ENCODE measurements at regions not wholly inside any gene's neighbourhood (a gene's known extent, or its start where the extent isn't known, plus 50 kb on each side); places are given as distances from the start of the nearest gene placed in this dataset.
"Not testable (repeated sequence)": the region's sequence is repeated elsewhere in the genome, so short reads cannot be mapped to it uniquely, and the experiment has no call there.

- not testable (repeated sequence) for DNase-seq
Measured at GRCh38 chr17:15864061-15864460, 80.9 kb upstream of the ADORA2B start.

GRCh38 chr17:15864472-15864871 is 80.5 kb upstream of the ADORA2B start:
- DNase-seq: not testable (repeated sequence)

DNA sequence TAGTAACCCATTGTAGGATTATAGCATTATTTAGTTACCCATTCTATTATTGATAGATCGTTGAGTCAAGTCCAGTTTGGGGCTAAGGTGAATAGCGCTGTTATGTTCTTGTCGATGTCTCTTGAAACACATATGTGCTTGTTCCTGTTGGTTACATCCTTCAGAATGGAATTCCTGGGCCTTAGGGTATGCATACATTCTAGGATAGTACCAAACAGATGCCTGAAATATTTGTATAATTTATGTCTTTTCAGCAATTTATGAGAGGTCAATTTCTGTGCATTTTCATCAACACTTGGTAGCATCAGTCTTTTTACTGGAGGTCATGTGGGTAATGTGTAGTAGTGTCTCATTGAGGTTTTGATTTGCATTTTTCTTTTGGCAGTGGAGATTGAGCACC is 78.9 kb upstream of the ADORA2B start:
- not testable (repeated sequence) for DNase-seq

DNA sequence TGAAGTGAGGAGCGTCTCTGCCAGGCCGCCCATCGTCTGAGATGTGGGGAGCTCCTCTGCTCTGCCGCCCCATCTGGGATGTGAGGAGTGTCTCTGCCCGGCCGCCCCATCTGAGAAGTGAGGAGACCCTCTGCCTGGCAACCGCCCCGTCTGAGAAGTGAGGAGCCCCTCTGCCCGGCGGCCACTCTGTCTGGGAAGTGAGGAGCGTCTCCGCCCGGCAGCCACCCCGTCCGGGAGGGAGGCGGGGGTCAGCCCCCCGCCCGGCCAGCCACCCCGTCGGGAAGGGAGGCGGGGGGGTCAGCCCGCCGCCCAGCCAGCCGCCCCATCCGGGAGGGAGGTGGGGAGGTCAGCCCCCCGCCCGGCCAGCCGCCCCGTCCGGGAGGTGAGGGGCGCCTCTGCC is 77.6 kb upstream of the ADORA2B start:
- DNase-seq: not testable (repeated sequence)

GRCh38 chr17:15869868-15870267 is 75.1 kb upstream of the ADORA2B start:
- DNase-seq: not testable (repeated sequence)

DNA sequence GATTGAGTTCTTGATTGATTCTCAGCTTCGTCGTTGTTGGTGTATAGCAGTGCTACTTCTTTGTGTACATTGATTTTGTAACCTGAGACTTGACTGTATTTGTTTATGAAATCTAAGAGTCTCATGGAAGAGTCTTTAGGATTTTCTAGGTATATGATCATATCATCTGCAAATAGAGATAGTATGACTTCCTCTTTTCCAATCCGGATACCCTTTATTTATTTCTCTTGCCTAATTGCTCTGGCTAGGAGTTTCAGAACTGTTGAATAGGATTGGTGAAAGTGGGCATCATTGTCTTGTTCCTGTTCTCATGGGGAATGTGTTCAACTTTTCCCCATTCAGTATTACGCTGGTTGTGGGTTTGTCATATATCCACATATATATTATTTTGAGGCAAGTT is 72.3 kb upstream of the ADORA2B start:
- not testable (repeated sequence) for DNase-seq

DNA sequence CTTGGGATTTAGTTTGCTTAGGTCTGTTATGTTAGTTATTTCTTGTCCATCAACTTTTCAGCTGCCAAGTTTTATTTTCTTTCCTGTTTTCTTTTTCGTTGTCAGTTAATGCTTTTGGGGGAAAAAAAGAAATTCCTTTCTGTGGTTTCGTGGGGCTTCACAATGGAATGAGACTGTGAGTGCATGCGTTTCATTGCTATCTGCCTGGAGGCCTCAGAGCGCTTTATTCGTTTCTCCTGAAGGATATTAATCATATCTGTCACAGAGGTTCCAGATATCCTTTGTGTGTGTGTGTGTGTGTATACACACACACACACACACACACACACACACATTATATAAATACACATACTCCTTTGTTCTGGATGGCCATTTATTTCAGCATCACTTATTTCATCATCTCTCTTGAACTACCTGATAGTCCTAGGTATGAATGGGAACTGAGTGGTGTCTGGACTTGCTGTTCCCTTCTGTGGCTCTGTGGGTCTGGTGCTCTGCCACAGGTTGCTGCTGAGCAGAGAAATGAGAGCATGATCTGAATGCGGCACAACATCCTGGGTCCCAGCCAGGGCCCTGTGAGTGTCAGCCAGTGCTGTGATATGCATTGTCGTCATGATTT is 66.9 kb upstream of the ADORA2B start:
- not testable (repeated sequence) for DNase-seq

GRCh38 chr17:15882058-15882720 is 62.7 kb upstream of the ADORA2B start:
- DNase-seq: no peak

DNA sequence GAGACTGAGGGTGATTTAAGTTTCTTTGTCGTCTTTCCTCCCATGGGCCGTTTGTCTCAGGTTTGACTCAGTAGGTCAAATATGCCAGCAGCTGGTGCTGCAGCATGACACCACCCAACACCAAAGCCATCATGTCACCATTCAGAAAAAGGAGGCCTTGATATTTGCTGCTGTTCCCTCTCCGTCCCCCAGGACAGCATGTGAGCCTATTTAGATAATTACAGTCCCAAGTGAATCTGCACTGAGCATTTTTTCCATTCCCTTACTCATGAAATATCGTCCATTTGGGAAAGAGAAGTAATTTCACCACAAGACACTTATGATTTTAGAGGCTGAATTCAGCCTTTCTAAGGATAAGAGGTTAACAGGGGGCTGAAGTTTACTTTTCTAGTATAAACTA is 62.2 kb upstream of the ADORA2B start:
- no peak for DNase-seq

DNA sequence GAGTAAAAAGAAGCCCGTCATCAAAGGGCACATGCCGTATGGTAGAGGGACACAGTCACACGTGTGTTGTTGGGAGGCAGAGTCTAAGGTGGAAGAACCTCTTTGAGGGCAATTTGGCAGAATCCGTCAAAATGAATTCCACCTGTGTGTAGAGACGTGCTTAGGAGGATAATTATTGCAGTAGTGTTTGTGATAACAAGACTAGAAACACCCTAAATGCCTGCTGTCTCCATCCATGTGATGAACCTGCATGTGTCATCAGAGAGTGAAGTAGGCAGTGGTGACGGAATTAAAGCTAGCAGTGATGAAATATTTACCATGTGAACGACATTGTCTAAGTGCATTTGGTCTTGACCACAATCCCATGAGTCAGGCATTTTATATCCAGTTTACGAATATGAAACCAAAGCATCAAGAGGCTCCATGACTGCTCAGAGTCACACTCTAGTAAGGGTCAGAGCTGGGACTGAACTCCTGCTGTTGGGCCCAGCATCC is 61.3 kb upstream of the ADORA2B start:
- no peak for DNase-seq

- no peak for DNase-seq
Measured at GRCh38 chr17:15884731-15885130, 60.2 kb upstream of the ADORA2B start.

GRCh38 chr17:15885770-15886169 is 59.2 kb upstream of the ADORA2B start:
- DNase-seq: no peak

GRCh38 chr17:15886221-15886620 is 58.7 kb upstream of the ADORA2B start:
- DNase-seq: no peak

DNA sequence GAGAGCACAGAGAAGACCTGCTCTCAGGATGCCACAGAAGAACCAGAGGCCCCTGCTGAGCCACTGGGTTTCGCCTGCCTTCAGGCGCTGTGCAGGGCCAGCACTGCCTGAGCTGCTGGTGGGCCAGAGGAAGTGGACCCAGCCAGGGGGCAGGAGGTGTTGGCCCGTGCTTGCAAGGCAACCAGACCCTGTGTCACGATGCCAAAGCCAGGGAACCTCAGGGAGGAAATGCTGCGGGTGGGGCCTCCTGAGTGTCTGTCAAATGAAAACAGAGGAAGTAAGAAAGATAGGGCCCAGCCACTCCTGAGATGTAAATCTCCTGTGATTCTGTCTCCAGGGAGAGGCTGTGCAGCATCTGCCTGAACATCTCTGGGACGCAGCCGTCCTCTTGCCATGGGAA is 58.1 kb upstream of the ADORA2B start:
- no peak for DNase-seq

DNA sequence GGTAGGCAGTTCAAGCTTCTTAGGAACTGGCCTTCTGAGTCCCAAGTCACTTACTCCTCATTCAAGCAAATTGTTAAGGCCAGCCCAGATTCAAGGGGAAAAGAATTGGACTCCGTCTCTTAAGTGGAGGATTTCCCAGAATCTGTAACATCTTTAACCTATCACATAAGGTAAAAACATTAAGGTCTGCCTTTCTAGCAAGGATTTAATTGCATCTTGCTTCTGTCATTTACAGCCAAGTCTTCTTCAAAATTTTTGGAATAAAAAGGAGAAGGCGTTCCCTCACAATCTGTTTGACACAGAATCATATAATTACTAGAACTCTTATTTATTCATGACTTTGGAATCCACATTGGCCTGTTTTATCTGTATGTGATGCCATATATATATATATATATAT is 56.5 kb upstream of the ADORA2B start:
- no peak for DNase-seq

DNA sequence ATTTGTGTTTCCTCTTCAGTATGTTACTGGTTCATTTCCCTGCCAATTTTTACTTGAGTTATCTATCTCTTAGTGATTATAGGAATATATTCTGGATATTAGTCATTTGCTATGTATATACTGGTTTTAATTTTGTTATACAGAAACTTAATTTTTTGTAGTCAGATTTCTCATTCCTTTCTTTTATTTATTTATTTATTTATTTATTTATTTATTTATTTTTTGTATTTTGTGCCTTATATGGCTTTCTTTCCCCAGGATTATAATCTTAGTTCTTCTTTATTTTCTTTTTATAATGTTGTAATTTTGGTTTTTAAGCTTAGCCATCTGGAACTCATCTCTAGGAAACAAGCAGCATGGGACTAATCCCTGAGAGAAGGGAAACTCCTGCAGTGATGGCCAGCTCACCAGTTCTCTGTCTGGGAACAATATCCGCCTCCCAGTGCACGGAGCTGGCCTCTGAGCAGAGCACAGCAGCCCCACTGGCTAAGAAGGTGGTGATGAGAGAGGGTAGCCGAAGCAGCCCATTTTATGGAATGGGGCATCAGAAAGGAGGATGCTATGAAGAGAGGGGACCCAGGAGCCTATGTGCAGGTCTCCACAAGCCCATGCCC is 54.5 kb upstream of the ADORA2B start:
- DNase-seq: no peak

GRCh38 chr17:15891318-15891717 is 53.6 kb upstream of the ADORA2B start:
- no peak for DNase-seq

DNA sequence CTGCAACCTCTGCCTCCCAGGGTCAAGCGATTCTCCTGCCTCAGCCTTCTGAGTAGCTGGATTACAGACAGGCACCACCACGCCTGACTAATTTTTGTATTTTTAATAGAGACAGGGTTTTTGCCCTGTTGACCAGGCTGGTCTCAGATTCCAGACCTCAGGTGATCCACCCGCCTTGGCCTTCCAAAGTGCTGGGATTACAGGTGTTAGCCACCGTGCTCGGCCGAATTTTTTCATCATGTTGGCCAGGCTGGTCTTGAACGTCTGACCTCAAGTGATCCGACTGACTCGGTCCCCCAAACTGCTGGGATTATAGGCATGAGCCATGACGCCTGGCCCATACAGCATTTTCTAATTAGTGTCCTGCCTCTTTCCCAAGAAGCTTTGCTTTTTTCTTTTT is 52.7 kb upstream of the ADORA2B start:
- no peak for DNase-seq

- no peak for DNase-seq
Measured at GRCh38 chr17:15892731-15893657, 51.9 kb upstream of the ADORA2B start.

GRCh38 chr17:15893658-15894024 is 51.3 kb upstream of the ADORA2B start:
- DNase-seq: no peak

DNA sequence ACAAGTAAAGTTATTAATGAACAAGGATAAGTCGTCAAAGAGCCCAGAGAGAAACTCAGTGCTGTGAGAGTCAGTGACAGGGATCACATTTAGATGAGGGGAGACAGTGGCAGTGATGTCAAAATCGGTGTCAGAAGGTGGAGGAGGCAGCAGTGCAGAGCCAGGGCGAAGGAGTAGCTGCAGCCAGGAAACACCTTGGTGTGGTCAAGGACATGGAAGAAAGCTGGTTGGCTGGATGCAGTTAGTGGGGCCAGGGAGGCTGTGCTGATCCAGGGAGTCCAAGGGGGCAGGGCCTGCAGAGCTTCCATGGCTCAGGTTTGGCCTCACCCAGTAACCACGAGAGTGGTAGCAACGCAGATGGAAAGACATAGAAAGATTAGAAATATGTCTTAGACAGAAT is 50.7 kb upstream of the ADORA2B start:
- no peak for DNase-seq

DNA sequence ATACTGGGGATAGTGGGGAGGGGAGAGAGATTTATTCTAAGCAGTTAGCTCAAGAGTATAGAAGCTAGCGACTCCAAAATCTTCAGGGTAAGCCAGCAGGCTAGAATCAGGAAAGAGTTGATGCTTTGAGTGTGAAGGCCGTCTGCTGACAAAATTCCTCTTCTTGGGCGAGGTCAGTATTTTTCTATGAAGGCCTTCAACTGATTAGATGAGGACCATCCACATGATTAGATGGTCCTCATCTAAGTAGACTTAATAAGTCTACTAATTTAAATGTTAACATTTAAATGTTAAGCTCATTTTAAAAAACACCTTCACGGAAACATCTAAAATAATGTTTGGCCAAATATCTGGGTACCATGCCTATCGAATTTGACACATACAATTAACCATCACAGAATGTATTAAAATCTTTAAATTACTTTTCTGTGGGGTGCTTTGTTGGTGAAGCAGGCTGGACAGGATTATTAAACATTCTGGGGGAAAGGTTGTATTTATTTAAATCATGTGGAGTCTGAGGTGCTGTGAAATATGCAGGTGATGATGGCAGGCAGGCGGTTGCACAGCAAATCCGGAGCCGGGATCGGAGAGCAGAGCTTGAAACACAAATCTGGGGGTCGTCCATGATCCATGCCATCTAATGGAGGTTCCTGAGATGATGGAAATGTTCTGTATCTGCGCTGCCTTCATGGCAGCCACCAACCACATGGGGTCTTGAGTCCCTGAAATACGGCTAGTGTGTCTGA is 49.8 kb upstream of the ADORA2B start:
- DNase-seq: no peak

Measured in activated gamma-delta T cell treated with Interleukin-2 at 50 U/mL for 16 hours (primary cell).